Nephron progenitor cell (in vitro differentiated cells): ENCODE measurements at regions not wholly inside any gene's neighbourhood (a gene's known extent, or its start where the extent isn't known, plus 50 kb on each side); places are given as distances from the start of the nearest gene placed in this dataset.

ENCODE experiments used
- DNase-seq: peaks from one replicate; pipeline ENCODE4 v3.0.0; 2021
- H3K27ac Mint-ChIP-seq: 2 replicates; pipeline ENCODE4 v1.8.0; 2021; ENCODE audit warnings: mild to moderate bottlenecking, moderate library complexity, mixed read lengths
- H3K27me3 Mint-ChIP-seq: 2 replicates; pipeline ENCODE4 v1.8.0; 2021; ENCODE audit warnings: mild to moderate bottlenecking, low read depth, mixed read lengths; ENCODE audit not compliant: poor library complexity
- H3K36me3 Mint-ChIP-seq: 2 replicates; pipeline ENCODE4 v1.8.0; 2021; ENCODE audit warnings: low read depth, mixed read lengths
- H3K4me1 Mint-ChIP-seq: 2 replicates; pipeline ENCODE4 v1.8.0; 2021; ENCODE audit warnings: mixed read lengths
- H3K4me3 Mint-ChIP-seq: 2 replicates; pipeline ENCODE4 v1.8.0; 2021; ENCODE audit warnings: mild to moderate bottlenecking, moderate library complexity, mixed read lengths
- H3K9me3 Mint-ChIP-seq: 2 replicates; pipeline ENCODE4 v1.8.0; 2021; ENCODE audit warnings: mild to moderate bottlenecking, moderate library complexity, mixed read lengths
- TF ChIP-seq, protein P1 (sequence below): fragments of 200-600 bp; sonication (generic); IDR thresholded peaks from 2 replicates; pipeline ENCODE4 v1.5.0; 2021; ENCODE audit warnings: antibody characterized with exemption

DNA sequence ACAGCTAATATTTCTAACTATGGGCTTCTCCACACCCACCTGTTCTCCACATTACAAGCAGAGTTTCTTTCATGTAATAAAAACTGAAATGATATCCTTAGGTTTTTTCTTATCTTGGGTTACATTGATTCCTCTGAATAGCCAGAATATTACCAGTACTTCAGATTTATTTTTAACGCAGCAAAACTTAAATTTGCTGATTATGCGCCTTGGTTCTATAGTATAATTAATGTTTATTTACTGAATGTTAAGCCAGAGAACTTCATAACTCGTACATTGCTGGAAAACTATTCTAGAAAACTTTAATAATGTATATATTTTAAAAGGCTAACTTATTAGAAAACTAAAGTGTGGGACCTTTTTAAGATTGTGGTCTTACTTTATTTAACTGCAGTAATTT, 577.2 kb downstream of the PRKD1 start:
- Mint-ChIP-seq H3K36me3 (no peaks in the 10 kb centered on the region), H3K9me3 (no peaks in the 10 kb centered on the region), H3K4me1 (peaks cover 5% of the 10 kb centered on the region), H3K27ac (no peak overlapping the region), H3K27me3 (no peaks in the 10 kb centered on the region), H3K4me3 (no peak overlapping the region)
- DNase-seq = no peak
- TF ChIP-seq, protein P1, sequence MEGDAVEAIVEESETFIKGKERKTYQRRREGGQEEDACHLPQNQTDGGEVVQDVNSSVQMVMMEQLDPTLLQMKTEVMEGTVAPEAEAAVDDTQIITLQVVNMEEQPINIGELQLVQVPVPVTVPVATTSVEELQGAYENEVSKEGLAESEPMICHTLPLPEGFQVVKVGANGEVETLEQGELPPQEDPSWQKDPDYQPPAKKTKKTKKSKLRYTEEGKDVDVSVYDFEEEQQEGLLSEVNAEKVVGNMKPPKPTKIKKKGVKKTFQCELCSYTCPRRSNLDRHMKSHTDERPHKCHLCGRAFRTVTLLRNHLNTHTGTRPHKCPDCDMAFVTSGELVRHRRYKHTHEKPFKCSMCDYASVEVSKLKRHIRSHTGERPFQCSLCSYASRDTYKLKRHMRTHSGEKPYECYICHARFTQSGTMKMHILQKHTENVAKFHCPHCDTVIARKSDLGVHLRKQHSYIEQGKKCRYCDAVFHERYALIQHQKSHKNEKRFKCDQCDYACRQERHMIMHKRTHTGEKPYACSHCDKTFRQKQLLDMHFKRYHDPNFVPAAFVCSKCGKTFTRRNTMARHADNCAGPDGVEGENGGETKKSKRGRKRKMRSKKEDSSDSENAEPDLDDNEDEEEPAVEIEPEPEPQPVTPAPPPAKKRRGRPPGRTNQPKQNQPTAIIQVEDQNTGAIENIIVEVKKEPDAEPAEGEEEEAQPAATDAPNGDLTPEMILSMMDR = no peak

DNA sequence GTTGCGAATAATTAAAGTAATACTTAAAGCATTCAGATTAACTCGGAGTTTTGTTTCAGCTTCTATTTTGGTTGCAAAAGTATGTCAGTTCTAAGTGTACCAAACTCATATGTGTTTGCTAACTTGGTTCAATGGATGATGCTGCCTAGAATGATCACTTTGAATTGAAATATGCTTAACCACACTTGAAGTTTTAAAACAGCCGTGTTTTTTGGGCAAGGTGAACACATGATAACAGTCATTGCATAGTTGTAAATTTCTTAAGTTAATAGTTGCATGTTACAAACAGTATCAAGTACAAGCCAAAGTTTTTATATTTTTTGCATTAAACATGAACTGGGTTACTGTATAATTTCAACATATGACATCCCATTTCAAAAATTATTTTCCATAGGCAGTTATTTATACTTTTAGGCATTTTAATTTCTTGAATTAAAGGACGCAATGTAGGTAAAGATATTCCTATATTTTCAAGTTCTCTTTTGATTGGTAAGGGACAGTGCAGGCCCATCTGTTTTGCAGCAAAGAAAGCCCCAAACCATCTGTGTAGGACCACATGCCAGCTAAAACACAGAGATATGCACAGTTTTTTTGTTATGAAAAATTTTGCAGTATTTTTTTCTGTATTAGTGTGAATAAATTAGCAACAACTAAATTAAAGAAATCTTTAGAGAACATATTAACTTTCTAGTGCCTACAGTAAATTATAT, 575.5 kb downstream of the PRKD1 start:
- Mint-ChIP-seq H3K4me1 (no peaks in the 10 kb centered on the region), H3K27ac (no peak overlapping the region), H3K9me3 (no peaks in the 10 kb centered on the region), H3K36me3 (no peaks in the 10 kb centered on the region), H3K4me3 (no peak overlapping the region), H3K27me3 (no peaks in the 10 kb centered on the region)
- no peak for DNase-seq
- TF ChIP-seq, protein P1 = no peak

DNA sequence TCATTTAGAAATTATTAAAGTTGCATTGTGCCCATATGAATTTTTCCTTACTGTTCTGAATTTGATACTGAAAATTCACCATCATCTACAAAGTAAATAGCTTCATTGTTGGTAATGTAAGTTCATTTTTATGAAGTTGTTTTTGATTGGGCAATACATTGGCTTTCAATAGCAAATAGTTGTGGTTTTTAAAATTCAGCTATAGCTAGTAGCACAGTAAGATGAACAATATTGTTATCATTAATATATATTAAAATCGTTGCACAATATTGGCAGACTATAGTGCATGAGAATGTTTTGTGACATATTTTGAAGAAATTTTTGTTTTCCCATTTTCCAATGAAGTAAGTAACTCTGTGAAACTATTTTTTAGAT, 575.0 kb downstream of the PRKD1 start:
- Mint-ChIP-seq H3K4me3 (no peak overlapping the region), H3K27me3 (no peaks in the 10 kb centered on the region), H3K9me3 (no peaks in the 10 kb centered on the region), H3K4me1 (no peaks in the 10 kb centered on the region), H3K36me3 (no peaks in the 10 kb centered on the region), H3K27ac (no peak overlapping the region)
- no peak for DNase-seq
- TF ChIP-seq, protein P1 = no peak

DNA sequence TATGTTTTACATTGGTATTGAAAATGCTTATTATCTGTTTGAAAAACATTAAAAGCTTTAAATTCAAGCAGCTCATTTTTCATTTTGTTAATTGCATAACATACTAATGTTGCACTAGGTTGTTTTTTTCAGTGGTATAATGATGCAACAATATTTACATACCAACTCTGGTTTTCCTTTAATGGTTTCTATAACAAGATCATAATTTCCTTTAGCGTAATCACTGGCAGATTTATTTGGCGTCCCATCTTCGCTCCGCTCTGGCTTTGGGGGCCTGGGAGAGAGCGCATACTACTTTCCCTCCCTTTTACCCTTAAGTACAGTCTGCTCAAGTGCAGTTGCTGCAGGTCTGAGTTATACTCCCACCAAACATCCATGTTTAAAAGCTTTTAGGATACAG, 574.1 kb downstream of the PRKD1 start:
- TF ChIP-seq, protein P1 = no peak
- H3K27ac Mint-ChIP-seq = no peak overlapping the region

DNA sequence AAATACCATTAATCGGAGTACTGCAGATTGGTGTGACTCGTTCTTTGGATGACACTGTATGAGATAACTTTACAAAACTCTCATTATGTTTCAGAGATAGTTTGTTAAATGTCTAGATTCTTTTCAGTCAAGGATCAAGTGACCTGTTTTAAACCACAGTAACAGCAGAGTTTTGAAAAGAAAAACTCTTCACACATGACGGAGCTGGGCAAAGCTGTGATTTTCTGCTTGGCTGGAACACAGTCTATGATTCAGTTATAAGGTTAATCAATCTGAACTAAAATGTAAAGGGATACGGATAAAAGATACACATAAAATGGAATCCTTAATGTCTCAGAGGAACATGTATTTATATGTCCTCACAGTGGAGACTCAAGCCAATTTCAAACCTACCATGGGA, 573.2 kb downstream of the PRKD1 start:
- no peak for DNase-seq
- Mint-ChIP-seq H3K4me1 (no peaks in the 10 kb centered on the region), H3K4me3 (no peak overlapping the region), H3K36me3 (no peaks in the 10 kb centered on the region), H3K27me3 (no peaks in the 10 kb centered on the region), H3K9me3 (no peaks in the 10 kb centered on the region), H3K27ac (no peak overlapping the region)
- TF ChIP-seq, protein P1 = no peak

More for the DNA sequence above, 574.1 kb downstream of the PRKD1 start:
- no peak for DNase-seq
- Mint-ChIP-seq H3K4me1 (no peaks in the 10 kb centered on the region), H3K36me3 (no peaks in the 10 kb centered on the region), H3K9me3 (no peaks in the 10 kb centered on the region), H3K27me3 (no peaks in the 10 kb centered on the region), H3K4me3 (no peak overlapping the region)

DNA sequence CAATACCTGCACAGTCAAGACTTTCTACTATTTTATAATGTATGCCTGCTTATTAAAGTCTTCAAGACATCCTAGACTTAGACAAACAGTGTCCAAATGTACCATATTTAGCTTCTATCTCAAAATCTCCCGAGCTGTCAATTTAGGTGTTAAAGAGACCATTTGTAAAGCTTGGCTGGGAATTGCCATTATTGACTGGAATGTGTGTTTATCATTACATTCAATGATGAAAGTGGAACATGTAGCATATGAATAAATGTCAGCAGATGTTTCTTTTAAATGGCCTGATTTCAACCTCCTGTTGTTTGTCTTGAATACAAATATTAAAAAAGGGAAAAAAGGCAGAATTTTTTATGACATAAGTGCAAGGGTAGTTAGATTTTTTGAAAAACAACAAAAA, 572.3 kb downstream of the PRKD1 start:
- no peak overlapping the region for H3K27ac Mint-ChIP-seq
- H3K27me3 Mint-ChIP-seq = no peaks in the 10 kb centered on the region
- DNase-seq = no peak
- H3K36me3 Mint-ChIP-seq = no peaks in the 10 kb centered on the region
- no peaks in the 10 kb centered on the region for H3K4me1 Mint-ChIP-seq
- TF ChIP-seq, protein P1 = no peak
- H3K4me3 Mint-ChIP-seq = no peak overlapping the region
- no peaks in the 10 kb centered on the region for H3K9me3 Mint-ChIP-seq
